ENCODE measurements at regions not wholly inside any gene's neighbourhood (a gene's known extent, or its start where the extent isn't known, plus 50 kb on each side); places are given as distances from the start of the nearest gene placed in this dataset.

DNA sequence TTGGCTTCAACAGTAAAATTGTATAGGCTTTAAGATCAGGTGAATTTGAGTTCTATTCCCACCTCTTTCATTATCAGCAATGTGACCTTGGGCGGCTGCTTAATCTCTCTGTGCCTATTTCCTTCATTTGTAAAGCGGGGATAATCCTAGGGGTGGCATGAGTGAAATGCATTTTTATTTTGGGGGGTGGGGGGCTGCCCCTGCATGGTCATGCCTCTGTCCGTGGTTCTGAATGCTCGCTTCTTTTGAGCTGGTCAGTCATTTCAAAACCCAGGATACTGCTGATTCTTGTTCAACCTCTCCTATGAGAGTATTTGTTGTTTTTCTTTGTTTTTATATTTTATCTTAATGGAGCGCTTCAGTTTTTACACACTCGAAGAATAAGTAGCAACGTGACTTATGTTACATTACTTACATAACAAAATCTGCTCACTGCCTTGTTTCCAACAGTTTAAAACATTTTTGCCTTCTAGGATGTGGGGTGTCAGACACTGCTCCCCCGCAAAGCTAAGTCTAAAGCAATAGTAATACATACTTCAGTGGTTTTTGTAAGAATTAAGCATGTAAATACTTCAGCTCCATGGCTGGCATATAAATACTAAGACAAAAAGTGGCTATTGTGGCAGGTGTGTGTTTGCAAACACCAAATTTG is 152.6 kb upstream of the PELI1 start:
- no peaks in the 10 kb centered on the region for H3K36me3 ChIP-seq (ENCODE audit: control insufficient read depth in 2 of 2, extremely low read depth in 1 of 2, insufficient read depth in 2 of 2, low read length in 2 of 2)
- no peaks in the 10 kb centered on the region for H4K20me1 ChIP-seq (ENCODE audit: control insufficient read depth, extremely low read depth, insufficient read depth, low read length)
- dilution Hi-C loops (cut with MboI; ENCODE audit: extremely low pct_ligation_motif_present, low sequenced_read_pairs) = no loop called here
- H3K4me3 ChIP-seq (ENCODE audit: control insufficient read depth in 2 of 3, extremely low read depth in 1 of 3, insufficient read depth in 2 of 3, low read depth in 1 of 3, low read length in 3 of 3) = no peak overlapping the region
- H3K27ac ChIP-seq (ENCODE audit: control insufficient read depth, insufficient read depth, low read length) = no peak overlapping the region
- no peak overlapping the region for H3K9ac ChIP-seq (ENCODE audit: control insufficient read depth, extremely low read depth, insufficient read depth, low read length)
- H3K4me2 ChIP-seq (ENCODE audit: control insufficient read depth, extremely low read depth, insufficient read depth, low read depth, low read length) = no peak overlapping the region
- H3K4me1 ChIP-seq (ENCODE audit: control insufficient read depth, extremely low read depth, insufficient read depth, low read length) = no peaks in the 10 kb centered on the region
- no peak for TF ChIP-seq EZH2 (IDR thresholded peaks at IDR 0.05; ENCODE audit: low read length)
- H3K79me2 ChIP-seq (ENCODE audit: control insufficient read depth, insufficient read depth, low read length) = no peaks in the 10 kb centered on the region
- H2AFZ ChIP-seq (ENCODE audit: control insufficient read depth, low read length) = no peak overlapping the region
- no peaks in the 10 kb centered on the region for H3K9me1 ChIP-seq (ENCODE audit: control insufficient read depth, extremely low read depth, insufficient read depth, low read length)
- peaks cover 5% of the 10 kb centered on the region for H3K27me3 ChIP-seq (ENCODE audit: control insufficient read depth, extremely low read depth, insufficient read depth, low read length)
- no peaks in the 10 kb centered on the region for H3K9me3 ChIP-seq (ENCODE audit: control insufficient read depth, low read depth, low read length)
- DNase-seq (ENCODE audit: low read depth, low spot score) = no peak
- FAIRE-seq = no peak

DNA sequence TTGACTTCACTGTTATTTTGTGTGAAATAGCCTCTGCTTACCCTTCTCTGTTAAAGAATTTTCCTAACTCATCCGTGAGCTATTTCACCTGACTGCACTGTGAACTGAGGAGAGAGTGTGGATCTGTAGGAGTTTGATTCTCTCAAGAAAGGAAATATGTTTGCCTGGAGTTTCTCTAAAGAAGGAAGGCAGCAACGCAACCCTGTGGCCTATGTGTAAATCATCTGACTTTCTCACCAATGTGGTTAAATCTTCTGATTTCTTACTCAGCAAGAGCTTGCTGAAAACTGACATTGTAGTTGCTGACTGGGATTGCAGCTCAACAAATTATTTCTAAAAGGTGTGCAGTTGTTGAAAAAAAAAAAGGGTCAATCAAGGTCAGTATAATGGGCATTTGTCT is 153.9 kb upstream of the PELI1 start:
- no peaks in the 10 kb centered on the region for H3K9me3 ChIP-seq (ENCODE audit: control insufficient read depth, low read depth, low read length)
- H3K79me2 ChIP-seq (ENCODE audit: control insufficient read depth, insufficient read depth, low read length) = no peaks in the 10 kb centered on the region
- peaks cover 5% of the 10 kb centered on the region for H3K27me3 ChIP-seq (ENCODE audit: control insufficient read depth, extremely low read depth, insufficient read depth, low read length)
- H3K27ac ChIP-seq (ENCODE audit: control insufficient read depth, insufficient read depth, low read length) = no peak overlapping the region
- no peak for TF ChIP-seq EZH2 (IDR thresholded peaks at IDR 0.05; ENCODE audit: low read length)
- TF ChIP-seq, protein P1, sequence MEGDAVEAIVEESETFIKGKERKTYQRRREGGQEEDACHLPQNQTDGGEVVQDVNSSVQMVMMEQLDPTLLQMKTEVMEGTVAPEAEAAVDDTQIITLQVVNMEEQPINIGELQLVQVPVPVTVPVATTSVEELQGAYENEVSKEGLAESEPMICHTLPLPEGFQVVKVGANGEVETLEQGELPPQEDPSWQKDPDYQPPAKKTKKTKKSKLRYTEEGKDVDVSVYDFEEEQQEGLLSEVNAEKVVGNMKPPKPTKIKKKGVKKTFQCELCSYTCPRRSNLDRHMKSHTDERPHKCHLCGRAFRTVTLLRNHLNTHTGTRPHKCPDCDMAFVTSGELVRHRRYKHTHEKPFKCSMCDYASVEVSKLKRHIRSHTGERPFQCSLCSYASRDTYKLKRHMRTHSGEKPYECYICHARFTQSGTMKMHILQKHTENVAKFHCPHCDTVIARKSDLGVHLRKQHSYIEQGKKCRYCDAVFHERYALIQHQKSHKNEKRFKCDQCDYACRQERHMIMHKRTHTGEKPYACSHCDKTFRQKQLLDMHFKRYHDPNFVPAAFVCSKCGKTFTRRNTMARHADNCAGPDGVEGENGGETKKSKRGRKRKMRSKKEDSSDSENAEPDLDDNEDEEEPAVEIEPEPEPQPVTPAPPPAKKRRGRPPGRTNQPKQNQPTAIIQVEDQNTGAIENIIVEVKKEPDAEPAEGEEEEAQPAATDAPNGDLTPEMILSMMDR (optimal IDR thresholded peaks at IDR 0.05 in 1 of 3, IDR thresholded peaks at IDR 0.05 in 1 of 3, conservative IDR thresholded peaks at IDR 0.05 in 1 of 3; ENCODE audit: extremely low read depth in 1 of 3, insufficient read depth in 2 of 3, low read length in 3 of 3) = no peak
- dilution Hi-C loops (cut with MboI; ENCODE audit: extremely low pct_ligation_motif_present, low sequenced_read_pairs) = no loop called here
- no peak overlapping the region for H3K9ac ChIP-seq (ENCODE audit: control insufficient read depth, extremely low read depth, insufficient read depth, low read length)
- no peaks in the 10 kb centered on the region for H3K36me3 ChIP-seq (ENCODE audit: control insufficient read depth in 2 of 2, extremely low read depth in 1 of 2, insufficient read depth in 2 of 2, low read length in 2 of 2)
- H3K4me1 ChIP-seq (ENCODE audit: control insufficient read depth, extremely low read depth, insufficient read depth, low read length) = no peaks in the 10 kb centered on the region
- FAIRE-seq (no peak), DNase-seq (ENCODE audit: low read depth, low spot score) (no peak)
- no peak overlapping the region for H2AFZ ChIP-seq (ENCODE audit: control insufficient read depth, low read length)
- no peaks in the 10 kb centered on the region for H3K9me1 ChIP-seq (ENCODE audit: control insufficient read depth, extremely low read depth, insufficient read depth, low read length)
- no peaks in the 10 kb centered on the region for H4K20me1 ChIP-seq (ENCODE audit: control insufficient read depth, extremely low read depth, insufficient read depth, low read length)
- H3K4me2 ChIP-seq (ENCODE audit: control insufficient read depth, extremely low read depth, insufficient read depth, low read depth, low read length) = no peak overlapping the region
- H3K4me3 ChIP-seq (ENCODE audit: control insufficient read depth in 2 of 3, extremely low read depth in 1 of 3, insufficient read depth in 2 of 3, low read depth in 1 of 3, low read length in 3 of 3) = no peak overlapping the region

DNA sequence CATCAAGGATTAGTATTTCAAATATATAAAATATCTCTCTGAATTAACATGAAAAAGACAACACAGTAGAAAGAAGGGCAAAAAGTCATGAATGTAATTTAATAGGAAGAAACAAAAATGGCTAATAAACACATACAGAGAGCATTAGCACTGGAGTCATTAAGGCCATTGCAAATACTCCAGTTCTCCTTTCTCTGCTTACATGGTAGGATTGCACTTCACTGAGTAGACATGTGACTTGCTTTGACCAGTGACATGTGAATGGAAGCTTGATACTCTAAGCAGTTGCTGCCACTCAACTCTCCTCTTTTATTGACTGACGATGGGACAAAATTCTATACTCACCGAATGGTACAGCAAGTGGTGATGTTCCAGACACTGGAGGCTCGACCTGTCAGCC is 153.9 kb upstream of the LGALSL start:
- H3K9me1 ChIP-seq (ENCODE audit: control insufficient read depth, extremely low read depth, insufficient read depth, low read length) = no peaks in the 10 kb centered on the region
- no peak overlapping the region for H3K4me2 ChIP-seq (ENCODE audit: control insufficient read depth, extremely low read depth, insufficient read depth, low read depth, low read length)
- no peak overlapping the region for H3K9ac ChIP-seq (ENCODE audit: control insufficient read depth, extremely low read depth, insufficient read depth, low read length)
- H3K36me3 ChIP-seq (ENCODE audit: control insufficient read depth in 2 of 2, extremely low read depth in 1 of 2, insufficient read depth in 2 of 2, low read length in 2 of 2) = no peaks in the 10 kb centered on the region
- peaks cover 5% of the 10 kb centered on the region for H3K27me3 ChIP-seq (ENCODE audit: control insufficient read depth, extremely low read depth, insufficient read depth, low read length)
- no peaks in the 10 kb centered on the region for H4K20me1 ChIP-seq (ENCODE audit: control insufficient read depth, extremely low read depth, insufficient read depth, low read length)
- H3K27ac ChIP-seq (ENCODE audit: control insufficient read depth, insufficient read depth, low read length) = no peak overlapping the region
- H3K9me3 ChIP-seq (ENCODE audit: control insufficient read depth, low read depth, low read length) = no peaks in the 10 kb centered on the region
- no peak overlapping the region for H3K4me3 ChIP-seq (ENCODE audit: control insufficient read depth in 2 of 3, extremely low read depth in 1 of 3, insufficient read depth in 2 of 3, low read depth in 1 of 3, low read length in 3 of 3)
- H3K79me2 ChIP-seq (ENCODE audit: control insufficient read depth, insufficient read depth, low read length) = no peaks in the 10 kb centered on the region
- TF ChIP-seq EZH2 (IDR thresholded peaks at IDR 0.05; ENCODE audit: low read length) = no peak
- TF ChIP-seq, protein P1 (optimal IDR thresholded peaks at IDR 0.05 in 1 of 3, IDR thresholded peaks at IDR 0.05 in 1 of 3, conservative IDR thresholded peaks at IDR 0.05 in 1 of 3; ENCODE audit: extremely low read depth in 1 of 3, insufficient read depth in 2 of 3, low read length in 3 of 3) = no peak
- FAIRE-seq (peak; percentile 49), DNase-seq (ENCODE audit: low read depth, low spot score) (no peak)
- dilution Hi-C loops (cut with MboI; ENCODE audit: extremely low pct_ligation_motif_present, low sequenced_read_pairs) = no loop called here
- H2AFZ ChIP-seq (ENCODE audit: control insufficient read depth, low read length) = no peak overlapping the region
- no peaks in the 10 kb centered on the region for H3K4me1 ChIP-seq (ENCODE audit: control insufficient read depth, extremely low read depth, insufficient read depth, low read length)
